HG02571 (cell line): ENCODE measurements at regions not wholly inside any gene's neighbourhood (a gene's known extent, or its start where the extent isn't known, plus 50 kb on each side); places are given as distances from the start of the nearest gene placed in this dataset.

ENCODE experiments used
- ATAC-seq: cut with Tn5 transposase; IDR thresholded peaks from one replicate; pipeline ENCODE4 v1.9.1; 2021; ENCODE audit warnings: mild to moderate bottlenecking, moderate library complexity; ENCODE audit not compliant: unreplicated experiment

DNA sequence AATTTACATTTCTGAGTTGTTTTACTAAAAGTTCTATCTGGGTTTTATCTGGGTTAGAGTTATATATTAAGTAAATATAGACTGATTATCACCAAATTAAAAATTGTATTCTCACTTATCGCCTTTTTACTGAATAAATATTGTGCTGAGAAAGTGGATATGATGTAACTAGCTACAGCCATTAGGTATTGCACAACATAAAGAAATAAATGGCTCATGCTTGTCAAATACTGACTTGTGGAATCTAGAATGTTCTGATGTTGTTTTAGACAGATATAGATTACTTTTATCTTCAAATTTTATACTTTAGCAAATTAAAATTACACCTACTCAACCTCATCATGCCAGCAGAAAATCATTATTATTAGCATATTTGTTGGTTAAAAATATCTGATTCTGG, 1277.1 kb upstream of the MIR17HG start:
- ATAC-seq, result no peak

DNA sequence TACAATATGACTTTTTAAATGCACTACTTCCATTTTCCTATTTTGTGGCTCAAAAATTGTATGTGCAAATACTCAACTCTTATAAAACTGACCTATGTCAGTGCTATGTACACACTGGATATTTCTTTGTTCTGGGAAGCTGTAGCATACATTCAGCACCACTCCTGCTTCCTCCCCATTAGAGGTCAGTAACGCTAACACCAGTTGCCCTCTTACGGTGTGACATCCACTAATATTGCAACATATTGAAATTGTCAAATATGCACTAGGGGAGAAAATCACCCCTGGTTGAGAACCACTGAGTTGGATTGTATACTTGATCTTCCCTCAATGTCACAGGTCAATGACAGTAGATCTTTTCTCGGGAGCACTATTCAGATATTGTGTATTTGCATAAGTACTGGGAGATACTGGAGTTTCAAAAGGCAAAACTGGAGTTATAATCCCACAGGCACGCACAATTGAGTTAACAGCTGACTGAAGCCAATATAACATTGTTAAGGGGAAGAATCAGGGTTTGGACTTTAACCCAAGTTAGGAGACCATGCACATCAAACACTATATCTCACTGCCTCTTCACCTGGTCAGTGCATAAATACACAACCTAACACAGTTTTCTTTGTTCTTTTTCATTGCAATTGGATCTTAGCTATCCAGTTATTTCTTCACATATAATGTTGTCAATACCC, 1276.5 kb upstream of the MIR17HG start:
- ATAC-seq, result no peak

DNA sequence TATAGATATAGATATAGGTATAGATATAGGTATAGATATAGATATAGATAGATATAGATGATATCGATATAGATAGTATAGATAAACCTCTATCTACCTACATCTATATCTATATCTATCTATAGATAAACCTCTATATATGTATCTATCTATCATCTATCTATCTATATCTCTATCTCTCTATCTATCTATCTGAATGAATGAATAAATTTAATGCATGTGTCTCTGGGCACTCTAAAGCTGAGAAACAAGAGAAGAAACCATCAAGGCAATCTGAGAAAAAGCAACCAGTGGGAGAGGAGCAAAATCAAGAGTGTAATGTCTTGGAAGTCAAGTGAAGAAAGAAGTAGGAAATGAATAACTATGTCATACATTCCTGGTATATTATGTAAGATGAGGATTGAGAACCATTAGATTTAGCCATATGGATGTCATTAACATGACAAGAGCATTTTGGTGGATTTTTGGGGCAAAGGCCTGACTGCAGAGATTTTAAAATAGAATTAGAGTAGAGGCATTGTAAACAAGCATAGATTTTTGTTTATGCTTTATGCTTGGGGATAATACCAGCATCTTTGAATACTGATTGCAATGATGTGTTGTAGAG, 1262.7 kb upstream of the MIR17HG start:
- no peak for ATAC-seq

GRCh38 chr13:90089051-90089450, 1258.4 kb upstream of the MIR17HG start:
- no peak for ATAC-seq

GRCh38 chr13:90091611-90092010, 1255.9 kb upstream of the MIR17HG start:
- no peak for ATAC-seq

DNA sequence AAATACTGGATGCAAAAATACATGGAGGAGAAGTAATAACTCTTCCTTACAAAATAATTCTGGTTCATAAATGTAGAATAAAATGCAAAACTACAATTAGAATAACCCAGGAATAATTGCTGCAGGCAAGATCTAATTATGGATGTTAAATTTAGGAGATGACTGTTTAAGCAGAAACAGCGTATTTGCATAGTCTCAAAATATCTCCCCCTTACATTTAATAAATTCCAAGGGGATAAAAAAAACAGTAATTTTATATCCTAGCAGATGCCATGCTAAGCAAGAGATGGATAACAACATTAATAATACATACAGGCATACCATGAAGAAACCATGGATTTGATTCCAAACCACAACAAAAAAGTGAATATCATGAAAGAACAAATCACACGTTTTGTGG, 1253.1 kb upstream of the MIR17HG start:
- no peak for ATAC-seq

GRCh38 chr13:90098577-90098976, 1248.9 kb upstream of the MIR17HG start:
- no peak for ATAC-seq

DNA sequence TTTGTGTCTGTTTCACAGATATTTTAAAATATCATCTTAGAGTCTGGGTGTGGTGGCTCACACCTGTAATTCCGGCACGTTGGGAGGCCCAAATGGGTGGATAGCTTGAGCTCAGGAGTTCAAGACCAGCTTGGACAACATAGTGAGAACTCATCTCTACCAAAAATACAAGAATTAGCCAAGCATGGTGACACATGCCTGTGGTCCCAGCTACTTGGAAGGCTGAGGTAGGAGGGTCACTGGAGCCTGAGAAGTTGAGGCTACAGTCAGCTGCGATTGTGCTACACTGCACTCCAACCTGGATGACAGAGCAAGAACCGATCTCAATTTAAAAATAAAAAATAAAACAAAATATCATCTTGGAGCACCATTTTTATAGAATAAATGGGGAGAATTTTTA, 1247.6 kb upstream of the MIR17HG start:
- no peak for ATAC-seq

DNA sequence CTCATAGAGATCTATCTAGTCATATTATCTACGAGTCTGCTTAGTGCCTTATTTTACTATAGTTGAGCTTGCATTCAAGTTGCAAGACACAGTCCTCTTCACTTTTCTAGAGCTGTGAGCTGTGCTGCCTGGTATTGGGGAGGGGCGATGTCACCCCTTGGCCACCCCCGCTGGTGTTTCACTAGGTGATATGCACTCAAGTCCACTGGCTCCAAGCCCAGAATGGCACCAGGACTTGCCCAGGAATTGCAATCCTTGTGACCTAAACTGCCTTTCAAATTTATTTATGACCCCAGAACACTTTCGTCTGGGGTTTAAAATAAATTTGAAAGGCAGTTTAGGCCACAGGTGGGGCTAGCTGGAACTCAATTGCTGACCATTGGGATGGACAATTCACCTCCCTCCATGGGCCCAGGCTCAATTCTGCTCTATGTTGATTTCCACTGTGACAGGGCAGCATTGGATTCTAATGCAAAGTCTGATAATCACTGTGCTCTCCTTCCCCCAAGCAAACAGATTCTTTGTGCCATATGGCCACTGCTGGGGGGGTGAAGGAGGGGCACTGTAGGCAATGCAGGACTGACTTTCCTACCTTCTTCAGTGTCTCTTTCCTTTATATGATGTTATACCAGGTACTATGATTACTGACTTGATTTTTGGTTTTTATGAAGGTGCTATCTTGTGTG, 1244.2 kb upstream of the MIR17HG start:
- ATAC-seq, result no peak

DNA sequence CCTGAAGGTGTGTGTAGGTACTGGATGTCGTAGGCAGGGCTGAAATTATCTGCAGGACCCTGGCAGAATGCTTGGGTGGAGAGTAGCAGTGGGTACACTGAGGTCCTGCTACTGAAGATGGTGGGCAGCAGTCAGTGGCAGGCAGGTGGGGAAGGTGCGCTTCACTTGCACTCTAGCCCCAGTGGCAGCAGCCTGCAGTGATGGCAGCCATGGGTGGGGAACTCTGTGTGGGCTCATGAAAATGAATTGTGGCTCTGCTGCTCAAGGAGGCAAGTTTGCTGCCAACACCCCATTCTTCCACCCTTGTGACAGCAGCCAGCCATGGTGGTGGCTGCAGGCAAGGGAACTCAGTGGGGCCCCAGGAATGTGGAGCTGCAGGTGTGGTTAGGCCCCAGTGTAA, 1242.7 kb upstream of the MIR17HG start:
- no peak for ATAC-seq

- ATAC-seq, result no peak
Measured at GRCh38 chr13:90105276-90105675, 1242.2 kb upstream of the MIR17HG start.

GRCh38 chr13:90105849-90106496, 1241.5 kb upstream of the MIR17HG start:
- no peak for ATAC-seq

- no peak for ATAC-seq
Measured at GRCh38 chr13:90107661-90108060, 1239.8 kb upstream of the MIR17HG start.

DNA sequence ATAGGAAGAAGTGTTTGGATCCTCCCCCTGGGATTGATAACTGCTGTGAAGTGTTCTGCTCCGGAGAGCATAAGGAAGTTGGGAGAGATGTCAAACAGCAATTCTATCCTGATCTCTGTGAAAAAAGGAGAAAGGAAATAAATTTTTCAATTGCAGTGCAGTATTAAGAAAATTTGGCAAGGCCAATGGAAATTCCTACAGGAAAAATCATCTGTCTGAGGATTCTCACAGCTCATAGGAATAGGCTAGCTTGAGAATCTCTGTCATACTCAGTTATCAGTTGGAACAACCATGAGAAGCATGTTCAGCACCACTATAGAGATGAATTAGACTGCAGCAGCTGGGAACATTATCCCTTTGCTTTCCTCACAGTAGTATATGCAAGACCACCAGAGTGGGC, 1238.9 kb upstream of the MIR17HG start:
- ATAC-seq, result no peak

- ATAC-seq, result no peak
Measured at GRCh38 chr13:90116121-90116520, 1231.4 kb upstream of the MIR17HG start.

DNA sequence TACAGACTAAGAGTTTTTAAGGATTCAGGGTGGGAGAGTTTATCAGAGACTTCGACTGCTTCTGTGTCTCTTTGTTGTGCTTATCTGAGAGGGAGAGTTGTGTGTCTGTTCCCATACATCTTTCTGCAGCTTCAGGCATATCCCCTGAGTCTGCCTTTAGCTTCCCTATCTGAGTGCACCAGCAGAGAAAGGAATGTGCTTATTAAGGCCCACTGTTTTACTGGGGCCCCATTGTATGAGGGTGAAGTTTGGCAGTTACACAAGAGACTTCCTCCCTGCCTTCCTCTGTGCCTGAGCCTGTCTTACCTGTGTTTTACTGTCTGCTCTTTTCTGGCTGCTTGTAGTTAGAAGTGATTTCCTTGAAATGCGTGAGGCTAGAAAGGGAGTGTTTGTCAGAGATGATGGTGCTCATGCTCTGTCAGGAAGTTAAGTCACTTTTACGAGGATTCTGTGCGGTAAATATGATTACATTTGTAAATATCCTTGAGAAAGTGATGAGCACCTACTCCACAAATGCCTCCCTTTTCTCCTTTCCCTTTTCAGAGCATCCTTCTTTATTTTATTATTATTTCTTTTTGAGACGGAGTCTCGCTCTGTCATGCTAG, 1228.9 kb upstream of the MIR17HG start:
- no peak for ATAC-seq

- ATAC-seq, result no peak
Measured at GRCh38 chr13:90120026-90120425, 1227.5 kb upstream of the MIR17HG start.

DNA sequence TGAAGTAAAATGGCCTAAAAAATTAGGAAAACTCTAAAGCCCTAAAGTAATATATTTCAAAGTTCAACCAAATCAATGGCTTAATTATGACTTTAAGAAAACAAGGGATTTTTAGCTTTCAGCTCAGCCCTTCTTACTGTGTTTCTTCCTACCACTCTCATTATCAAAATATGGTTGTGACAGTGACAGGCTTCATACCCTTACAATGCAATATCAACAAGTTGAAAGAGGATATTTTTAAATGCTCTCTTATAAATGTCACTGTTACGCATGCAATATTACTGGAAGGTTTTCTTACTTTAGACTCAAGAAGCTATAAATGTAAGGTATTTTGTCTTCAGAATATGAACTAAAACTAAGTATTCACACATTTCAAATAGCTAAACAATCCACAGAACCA, 1225.7 kb upstream of the MIR17HG start:
- ATAC-seq, result no peak

DNA sequence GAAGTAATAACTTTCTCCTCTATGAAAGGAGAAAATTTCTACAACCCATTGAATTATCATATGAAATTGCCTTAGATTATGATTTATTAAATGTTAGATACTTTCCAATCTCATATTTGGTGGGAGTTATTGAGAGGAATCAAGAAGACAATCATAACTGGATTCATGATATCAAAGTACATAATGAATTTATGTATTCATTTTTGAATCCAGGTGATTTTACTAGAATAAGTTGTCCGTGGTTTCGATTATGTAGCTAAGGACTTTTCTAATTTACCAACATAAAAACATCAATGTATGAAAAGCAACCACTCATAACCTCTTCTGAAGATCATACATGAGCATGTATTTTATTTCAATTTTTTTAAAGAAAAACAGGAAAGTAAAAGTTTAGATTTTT, 1225.0 kb upstream of the MIR17HG start:
- ATAC-seq, result no peak

GRCh38 chr13:90135558-90135957, 1211.9 kb upstream of the MIR17HG start:
- no peak for ATAC-seq

GRCh38 chr13:90142251-90142650, 1205.2 kb upstream of the MIR17HG start:
- no peak for ATAC-seq
